MM.1S (cell line): ENCODE measurements at regions not wholly inside any gene's neighbourhood (a gene's known extent, or its start where the extent isn't known, plus 50 kb on each side); places are given as distances from the start of the nearest gene placed in this dataset.

ENCODE experiments used
- DNase-seq: peaks from one replicate; pipeline ENCODE4 v3.0.0-alpha.2; 2015
- H2AFZ ChIP-seq: fragments of 300-600 bp; sonication (generic); 2 replicates; pipeline ENCODE4 v1.6.0; 2016; ENCODE audit warnings: antibody characterized with exemption, low read length
- H3F3A ChIP-seq: fragments of 300-600 bp; sonication (generic); 2 replicates; pipeline ENCODE4 v1.6.1; 2016; ENCODE audit warnings: mild to moderate bottlenecking, antibody characterized with exemption, low read length, moderate library complexity, mixed read lengths; ENCODE audit not compliant: insufficient read depth
- H3K27ac ChIP-seq: fragments of 300-600 bp; sonication (generic); 2 replicates; pipeline ENCODE4 v1.5.1; 2016; ENCODE audit warnings: mild to moderate bottlenecking, low read length
- H3K27me3 ChIP-seq: fragments of 300-600 bp; sonication (generic); replicated peaks from 2 replicates; pipeline ENCODE4 v1.6.0; 2016; ENCODE audit warnings: low read length; ENCODE audit not compliant: insufficient read depth
- H3K36me3 ChIP-seq: fragments of 300-600 bp; sonication (generic); replicated peaks from 2 replicates; pipeline ENCODE4 v1.6.1; 2016; ENCODE audit warnings: mild to moderate bottlenecking, low read length, mixed read lengths; ENCODE audit not compliant: insufficient read depth
- H3K4me1 ChIP-seq: fragments of 300-600 bp; sonication (generic); 2 replicates; pipeline ENCODE4 v1.6.1; 2016; ENCODE audit warnings: low read length, mixed read lengths
- H3K4me2 ChIP-seq: fragments of 300-600 bp; sonication (generic); 2 replicates; pipeline ENCODE4 v1.6.0; 2016; ENCODE audit warnings: low read depth, low read length
- H3K4me3 ChIP-seq: fragments of 300-600 bp; sonication (generic); 2 replicates; pipeline ENCODE4 v1.5.1; 2016; ENCODE audit warnings: low read length, mixed read lengths
- H3K79me2 ChIP-seq: fragments of 300-600 bp; sonication (generic); 2 replicates; pipeline ENCODE4 v1.6.1; 2016; ENCODE audit warnings: mixed run types, low read length, mixed read lengths
- H3K9ac ChIP-seq: fragments of 300-600 bp; sonication (generic); 2 replicates; pipeline ENCODE4 v1.6.1; 2016; ENCODE audit warnings: low read length, mixed read lengths
- H3K9me2 ChIP-seq: fragments of 300-600 bp; sonication (generic); replicated peaks from 2 replicates; pipeline ENCODE4 v1.6.1; 2016; ENCODE audit warnings: mild to moderate bottlenecking, low read length, mixed read lengths; ENCODE audit not compliant: insufficient read depth
- H3K9me3 ChIP-seq: fragments of 300-600 bp; sonication (generic); replicated peaks from 2 replicates; pipeline ENCODE4 v1.6.1; 2016; ENCODE audit warnings: mild to moderate bottlenecking, low read length, mixed read lengths; ENCODE audit not compliant: insufficient read depth
- H4K20me1 ChIP-seq: fragments of 300-600 bp; sonication (generic); 2 replicates; pipeline ENCODE4 v1.6.1; 2016; ENCODE audit warnings: mild to moderate bottlenecking, low read length, moderate library complexity, mixed read lengths; ENCODE audit not compliant: insufficient read depth
- CTCF ChIP-seq: fragments of 300-600 bp; sonication (generic); IDR thresholded peaks from 2 replicates; pipeline ENCODE4 v1.5.1; 2016; ENCODE audit warnings: antibody characterized with exemption, low read length, mixed read lengths
- EZH2 ChIP-seq: fragments of 300-600 bp; sonication (generic); optimal IDR thresholded peaks from 2 replicates; pipeline ENCODE3; 2017; ENCODE audit warnings: low read depth, mild to moderate bottlenecking, antibody characterized with exemption, low read length, mixed read lengths
- EZH2phosphoT487 ChIP-seq: fragments of 300-600 bp; sonication (generic); IDR thresholded peaks from 2 replicates; pipeline ENCODE4 v1.6.1; 2018; ENCODE audit warnings: antibody characterized with exemption, low read length

GRCh38 chr12:83980398-83980797 is 932.2 kb downstream of the SLC6A15 start:
- Histone ChIP-seq H3F3A (no peaks in the 10 kb centered on the region), H4K20me1 (no peaks in the 10 kb centered on the region), H3K4me1 (no peaks in the 10 kb centered on the region), H3K27me3 (no peaks in the 10 kb centered on the region), H2AFZ (no peak overlapping the region), H3K4me2 (no peak overlapping the region), H3K9me2 (no peaks in the 10 kb centered on the region), H3K4me3 (no peak overlapping the region), H3K9ac (no peak overlapping the region), H3K79me2 (no peaks in the 10 kb centered on the region), H3K27ac (no peak overlapping the region), H3K9me3 (no peaks in the 10 kb centered on the region), H3K36me3 (no peaks in the 10 kb centered on the region)
- no peak for DNase-seq
- no peak for TF ChIP-seq EZH2phosphoT487
- TF ChIP-seq CTCF = no peak
- no peak for TF ChIP-seq EZH2

DNA sequence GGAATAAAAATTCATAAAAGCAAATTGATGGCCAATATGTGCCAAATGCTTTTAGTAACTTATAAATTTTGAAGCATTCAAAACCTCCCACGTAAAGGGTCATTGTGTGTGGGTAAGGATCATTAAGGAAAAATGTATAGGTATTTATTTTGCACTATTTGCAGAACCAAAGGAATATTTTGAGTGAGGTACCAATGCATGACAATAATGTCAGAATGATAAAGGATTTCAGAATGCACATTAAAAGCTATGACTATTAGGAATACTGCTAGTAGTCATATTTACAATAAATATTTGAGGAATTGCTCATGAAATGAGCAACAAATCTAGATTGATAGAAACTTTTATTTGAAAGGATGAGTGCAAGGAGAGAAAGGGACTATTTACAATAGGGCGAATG is 932.8 kb downstream of the SLC6A15 start:
- no peaks in the 10 kb centered on the region for H3K27me3 ChIP-seq
- no peak for DNase-seq
- H3K9ac ChIP-seq = no peak overlapping the region
- H3K79me2 ChIP-seq = no peaks in the 10 kb centered on the region
- H3K36me3 ChIP-seq = no peaks in the 10 kb centered on the region
- no peak overlapping the region for H2AFZ ChIP-seq
- H3K27ac ChIP-seq = no peak overlapping the region
- H3K9me2 ChIP-seq = no peaks in the 10 kb centered on the region
- no peaks in the 10 kb centered on the region for H3K4me1 ChIP-seq
- H3K4me2 ChIP-seq = no peak overlapping the region
- H3K4me3 ChIP-seq = no peak overlapping the region
- H3K9me3 ChIP-seq = no peaks in the 10 kb centered on the region
- TF ChIP-seq EZH2phosphoT487 = no peak
- no peaks in the 10 kb centered on the region for H3F3A ChIP-seq
- H4K20me1 ChIP-seq = no peaks in the 10 kb centered on the region

- Histone ChIP-seq H3K27ac (no peak overlapping the region), H3K36me3 (no peaks in the 10 kb centered on the region), H3F3A (no peaks in the 10 kb centered on the region), H3K4me3 (no peak overlapping the region), H3K27me3 (no peaks in the 10 kb centered on the region), H4K20me1 (no peaks in the 10 kb centered on the region), H2AFZ (no peak overlapping the region), H3K9me3 (no peaks in the 10 kb centered on the region), H3K4me2 (no peak overlapping the region), H3K9ac (no peak overlapping the region), H3K79me2 (no peaks in the 10 kb centered on the region), H3K4me1 (no peaks in the 10 kb centered on the region), H3K9me2 (no peaks in the 10 kb centered on the region)
- TF ChIP-seq EZH2 (no peak), EZH2phosphoT487 (no peak), CTCF (no peak)
- no peak for DNase-seq
Measured at GRCh38 chr12:83971781-83972180, 940.8 kb downstream of the SLC6A15 start.

DNA sequence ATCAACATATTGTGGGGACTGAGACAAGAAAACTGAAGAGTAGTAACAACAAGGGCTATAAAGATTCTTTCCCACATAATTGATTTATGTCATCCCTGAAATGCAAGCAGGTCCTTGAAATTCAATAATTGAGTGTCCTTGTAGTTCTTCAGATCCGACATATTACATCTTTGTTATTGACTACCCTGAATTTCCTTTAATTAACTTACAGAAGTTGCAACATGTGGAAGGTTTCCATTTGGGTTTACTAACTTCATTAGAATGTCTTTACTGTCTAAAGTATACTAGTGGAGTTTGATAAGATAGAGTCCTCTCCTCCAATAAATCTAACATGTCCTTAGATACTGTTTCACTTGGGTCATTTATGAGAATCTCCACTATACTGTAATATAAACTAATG is 951.8 kb downstream of the SLC6A15 start:
- Histone ChIP-seq H3K9me3 (no peaks in the 10 kb centered on the region), H2AFZ (no peak overlapping the region), H3K9me2 (no peaks in the 10 kb centered on the region), H3K27me3 (no peaks in the 10 kb centered on the region), H3K79me2 (no peaks in the 10 kb centered on the region), H3K27ac (no peak overlapping the region), H4K20me1 (no peaks in the 10 kb centered on the region), H3K4me3 (no peak overlapping the region), H3K4me1 (no peaks in the 10 kb centered on the region), H3K36me3 (no peaks in the 10 kb centered on the region), H3K9ac (no peak overlapping the region), H3K4me2 (no peak overlapping the region), H3F3A (no peaks in the 10 kb centered on the region)
- TF ChIP-seq EZH2phosphoT487 = no peak
- TF ChIP-seq CTCF = no peak
- TF ChIP-seq EZH2 = no peak
- no peak for DNase-seq
